ENCODE measurements at regions not wholly inside any gene's neighbourhood (a gene's known extent, or its start where the extent isn't known, plus 50 kb on each side); places are given as distances from the start of the nearest gene placed in this dataset.

DNA sequence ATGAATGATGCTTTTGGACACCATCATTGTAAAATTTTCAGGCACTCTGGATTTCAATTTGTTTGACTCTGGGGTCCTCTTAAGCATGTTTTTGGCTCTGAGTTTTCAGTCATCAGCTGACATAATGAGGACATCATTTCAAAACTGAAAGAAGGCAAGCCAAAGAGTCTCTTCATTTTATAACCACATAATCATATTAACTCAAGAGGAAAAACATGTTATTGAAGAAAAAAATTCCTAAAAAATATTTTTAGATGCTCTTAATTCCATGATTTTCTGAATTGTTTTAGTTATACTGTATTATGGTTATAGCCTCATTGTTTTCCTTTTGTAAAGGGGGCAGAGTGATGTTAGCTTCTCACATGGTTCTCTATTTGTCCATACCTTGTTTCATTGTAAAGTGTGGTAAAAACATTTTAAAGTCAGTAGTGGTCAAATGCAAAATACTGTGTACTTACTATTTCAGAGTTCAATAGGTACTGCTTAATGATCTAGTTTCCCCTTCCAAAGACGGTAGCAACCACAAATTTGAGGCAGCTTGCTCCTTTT lies 472.1 kb downstream of the DMRT2 start:
- H3K4me3 ChIP-seq (ENCODE audit: low read depth, low read length), result no peak overlapping the region
- no TSS peak for BruUV-seq (replicated peaks)
- H3K27me3 Mint-ChIP-seq (ENCODE audit: insufficient read depth, unreplicated experiment), result no peaks in the 10 kb centered on the region
- no peaks in the 10 kb centered on the region for H3K36me3 ChIP-seq (ENCODE audit: control insufficient read depth, insufficient read depth, low read length)
- no peaks in the 10 kb centered on the region for H3K4me1 ChIP-seq
- intact Hi-C loops (cut with micrococcal nuclease; ENCODE audit: unreplicated experiment), result no loop called here
- no peak overlapping the region for H3K27ac Mint-ChIP-seq (ENCODE audit: unreplicated experiment)
- no peaks in the 10 kb centered on the region for H3K27me3 ChIP-seq (replicated peaks; ENCODE audit: control insufficient read depth, insufficient read depth, low read length)
- TF ChIP-seq, protein P1, sequence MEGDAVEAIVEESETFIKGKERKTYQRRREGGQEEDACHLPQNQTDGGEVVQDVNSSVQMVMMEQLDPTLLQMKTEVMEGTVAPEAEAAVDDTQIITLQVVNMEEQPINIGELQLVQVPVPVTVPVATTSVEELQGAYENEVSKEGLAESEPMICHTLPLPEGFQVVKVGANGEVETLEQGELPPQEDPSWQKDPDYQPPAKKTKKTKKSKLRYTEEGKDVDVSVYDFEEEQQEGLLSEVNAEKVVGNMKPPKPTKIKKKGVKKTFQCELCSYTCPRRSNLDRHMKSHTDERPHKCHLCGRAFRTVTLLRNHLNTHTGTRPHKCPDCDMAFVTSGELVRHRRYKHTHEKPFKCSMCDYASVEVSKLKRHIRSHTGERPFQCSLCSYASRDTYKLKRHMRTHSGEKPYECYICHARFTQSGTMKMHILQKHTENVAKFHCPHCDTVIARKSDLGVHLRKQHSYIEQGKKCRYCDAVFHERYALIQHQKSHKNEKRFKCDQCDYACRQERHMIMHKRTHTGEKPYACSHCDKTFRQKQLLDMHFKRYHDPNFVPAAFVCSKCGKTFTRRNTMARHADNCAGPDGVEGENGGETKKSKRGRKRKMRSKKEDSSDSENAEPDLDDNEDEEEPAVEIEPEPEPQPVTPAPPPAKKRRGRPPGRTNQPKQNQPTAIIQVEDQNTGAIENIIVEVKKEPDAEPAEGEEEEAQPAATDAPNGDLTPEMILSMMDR (IDR thresholded peaks at IDR 0.05; ENCODE audit: insufficient read depth in 1 of 2, low read depth in 1 of 2, low read length in 1 of 2, severe bottlenecking in 1 of 2, unreplicated experiment in 1 of 2), result no peak
- no peaks in the 10 kb centered on the region for H3K9me3 Mint-ChIP-seq (ENCODE audit: unreplicated experiment)
- no peaks in the 10 kb centered on the region for H3K9me3 ChIP-seq
- DNase-seq, result no peak
- H3K4me1 Mint-ChIP-seq (ENCODE audit: low read depth, unreplicated experiment), result no peaks in the 10 kb centered on the region
- ChIA-PET POLR2A (no interaction called here), CTCF (no interaction called here)
- H3K36me3 Mint-ChIP-seq (ENCODE audit: insufficient read depth, unreplicated experiment), result no peaks in the 10 kb centered on the region
- no peak overlapping the region for H3K4me3 Mint-ChIP-seq (ENCODE audit: unreplicated experiment)

DNA sequence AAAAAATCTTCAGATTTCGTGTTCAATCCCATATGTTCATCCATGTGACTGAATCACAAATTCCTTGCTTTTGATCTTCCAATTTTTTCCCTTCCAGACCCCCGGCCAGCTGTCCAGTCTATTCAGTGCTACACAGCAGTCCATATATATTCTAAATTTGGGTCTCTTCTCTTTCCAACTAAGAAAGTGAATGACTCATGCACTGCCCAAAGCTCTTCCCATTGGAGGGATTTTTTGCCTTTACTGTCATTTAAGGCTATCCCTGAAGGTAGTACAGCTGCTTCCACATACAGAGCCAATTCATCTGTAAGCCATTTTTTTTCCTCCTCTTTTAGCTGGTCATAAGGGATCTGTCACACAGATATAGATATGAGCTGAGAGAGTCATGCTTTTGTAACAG lies 478.3 kb downstream of the DMRT2 start:
- no TSS peak for BruUV-seq (replicated peaks)
- TF ChIP-seq, protein P1 (IDR thresholded peaks at IDR 0.05; ENCODE audit: insufficient read depth in 1 of 2, low read depth in 1 of 2, low read length in 1 of 2, severe bottlenecking in 1 of 2, unreplicated experiment in 1 of 2), result no peak
- H3K27ac Mint-ChIP-seq (ENCODE audit: unreplicated experiment), result no peak overlapping the region

DNA sequence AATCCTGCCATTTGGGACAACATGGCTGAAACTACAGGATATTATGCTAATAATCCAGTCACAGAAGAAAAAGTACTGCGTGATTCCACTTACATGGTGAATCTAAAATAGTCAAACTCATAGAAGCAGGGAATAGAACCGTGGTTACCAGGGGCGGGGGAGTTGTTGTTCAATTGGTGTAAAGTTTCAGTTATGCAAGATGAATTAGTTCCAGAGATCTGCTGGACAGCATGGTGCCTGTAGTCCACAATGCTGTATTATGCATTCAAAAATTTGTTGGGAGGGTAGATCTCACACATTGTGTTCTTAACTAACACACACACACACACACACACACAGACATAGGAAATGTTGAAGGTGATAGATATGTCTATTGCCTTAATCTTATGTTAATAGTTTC lies 480.5 kb downstream of the DMRT2 start:
- no peak overlapping the region for H3K4me3 Mint-ChIP-seq (ENCODE audit: unreplicated experiment)
- Histone ChIP-seq H3K27me3 (replicated peaks; ENCODE audit: control insufficient read depth, insufficient read depth, low read length) (no peaks in the 10 kb centered on the region), H3K36me3 (ENCODE audit: control insufficient read depth, insufficient read depth, low read length) (no peaks in the 10 kb centered on the region), H3K4me1 (no peaks in the 10 kb centered on the region), H3K4me3 (ENCODE audit: low read depth, low read length) (no peak overlapping the region), H3K9me3 (no peaks in the 10 kb centered on the region)
- intact Hi-C loops (cut with micrococcal nuclease; ENCODE audit: unreplicated experiment), result loop anchor here (10.0 kb wide), 1 partner anchor 74 kb away; no protein-coding TSS in a partner anchor
- no peaks in the 10 kb centered on the region for H3K4me1 Mint-ChIP-seq (ENCODE audit: low read depth, unreplicated experiment)
- TF ChIP-seq, protein P1 (IDR thresholded peaks at IDR 0.05; ENCODE audit: insufficient read depth in 1 of 2, low read depth in 1 of 2, low read length in 1 of 2, severe bottlenecking in 1 of 2, unreplicated experiment in 1 of 2), result no peak
- no TSS peak for BruUV-seq (replicated peaks)
- no peaks in the 10 kb centered on the region for H3K9me3 Mint-ChIP-seq (ENCODE audit: unreplicated experiment)
- POLR2A ChIA-PET, result no interaction called here
- no peak for DNase-seq
- CTCF ChIA-PET, result no interaction called here
- H3K36me3 Mint-ChIP-seq (ENCODE audit: insufficient read depth, unreplicated experiment), result no peaks in the 10 kb centered on the region
- H3K27me3 Mint-ChIP-seq (ENCODE audit: insufficient read depth, unreplicated experiment), result peaks cover 11% of the 10 kb centered on the region
- no peak overlapping the region for H3K27ac Mint-ChIP-seq (ENCODE audit: unreplicated experiment)

More for the DNA sequence above, 478.3 kb downstream of the DMRT2 start:
- no peak overlapping the region for H3K4me3 Mint-ChIP-seq (ENCODE audit: unreplicated experiment)
- ChIA-PET CTCF (no interaction called here), POLR2A (no interaction called here)
- DNase-seq, result no peak
- no peaks in the 10 kb centered on the region for H3K4me1 Mint-ChIP-seq (ENCODE audit: low read depth, unreplicated experiment)
- intact Hi-C loops (cut with micrococcal nuclease; ENCODE audit: unreplicated experiment), result loop anchor here (1.0 kb wide), 1 partner anchor 68 kb away; no protein-coding TSS in a partner anchor
- no peak overlapping the region for H3K4me3 ChIP-seq (ENCODE audit: low read depth, low read length)
- H3K36me3 ChIP-seq (ENCODE audit: control insufficient read depth, insufficient read depth, low read length), result no peaks in the 10 kb centered on the region
- no peaks in the 10 kb centered on the region for H3K27me3 ChIP-seq (replicated peaks; ENCODE audit: control insufficient read depth, insufficient read depth, low read length)
- H3K9me3 Mint-ChIP-seq (ENCODE audit: unreplicated experiment), result no peaks in the 10 kb centered on the region
- H3K4me1 ChIP-seq, result no peaks in the 10 kb centered on the region
- no peaks in the 10 kb centered on the region for H3K36me3 Mint-ChIP-seq (ENCODE audit: insufficient read depth, unreplicated experiment)
- H3K9me3 ChIP-seq, result no peaks in the 10 kb centered on the region
- H3K27me3 Mint-ChIP-seq (ENCODE audit: insufficient read depth, unreplicated experiment), result no peaks in the 10 kb centered on the region

All from Caco-2 (cell line).